Mucosa of descending colon (tissue), 3 donors: ENCODE measurements at regions not wholly inside any gene's neighbourhood (a gene's known extent, or its start where the extent isn't known, plus 50 kb on each side); places are given as distances from the start of the nearest gene placed in this dataset.
"Not testable (repeated sequence)": the region's sequence is repeated elsewhere in the genome, so short reads cannot be mapped to it uniquely, and the experiment has no call there.

Source experiments
- ATAC-seq: fragments of 200-7000 bp; cut with Tn5 transposase; one replicate; pipeline ENCODE4 v1.9.1; 2020; ENCODE audit warnings: mild to moderate bottlenecking, moderate library complexity
- DNase-seq, 3 donors: peaks; one replicate each; pipeline ENCODE4 v3.0.0-alpha.2; 2020
- H3K36me3 ChIP-seq: fragments of 200-600 bp; one replicate; pipeline ENCODE4 v1.8.0; 2021; ENCODE audit warnings: low read depth, mild to moderate bottlenecking
- H3K4me1 ChIP-seq: fragments of 200-600 bp; one replicate; pipeline ENCODE4 v1.8.0; 2021; ENCODE audit warnings: low read depth, mild to moderate bottlenecking
- H3K4me3 ChIP-seq: fragments of 200-600 bp; one replicate; pipeline ENCODE4 v1.8.0; 2021; ENCODE audit warnings: mild to moderate bottlenecking
- H3K9me3 ChIP-seq: fragments of 200-600 bp; one replicate; pipeline ENCODE4 v1.8.0; 2021; ENCODE audit warnings: mild to moderate bottlenecking
- intact Hi-C, 2 donors: fragments of 100-400 bp; cut with DNase I in 1 of 2; cut with micrococcal nuclease in 1 of 2; formaldehyde crosslinking; loops; one replicate each; pipeline versions ENCODE4 v1.11.0 to v1.11.1; 2022; cut with DNase I, micrococcal nuclease
- TF ChIP-seq, protein P1 (sequence below): fragments of 200-600 bp; IDR thresholded peaks from one replicate; pipeline ENCODE4 v1.8.0; 2022; ENCODE audit warnings: antibody characterized with exemption, mild to moderate bottlenecking
- donor health status: DM: no; HTN: no; CAD: no; lungs with moderate emphysema.
- donor health status: DM: no; HTN: no; CAD: no.
- donor health status: DM: no; HTN: yes; CAD: no.

DNA sequence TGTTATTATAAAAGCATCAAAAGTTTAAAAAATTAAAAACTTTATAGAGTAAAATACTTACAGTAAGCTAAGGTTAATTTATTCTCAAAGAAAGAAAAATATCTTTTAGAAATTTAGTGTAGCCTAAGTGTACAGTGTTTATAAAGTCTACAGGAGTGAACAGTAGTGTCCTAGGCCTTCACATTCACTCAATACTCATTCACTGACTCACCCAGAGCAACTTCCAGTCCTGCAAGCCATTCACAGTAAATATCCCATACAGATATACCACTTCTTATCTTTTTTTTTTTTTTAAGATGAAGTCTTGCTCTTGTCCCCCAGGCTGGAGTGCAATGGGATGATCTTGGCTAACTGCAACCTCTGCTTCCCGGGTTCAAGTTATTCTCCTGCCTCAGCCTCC is 73.1 kb upstream of the FST start:
- DNase-seq, result no peak
- no peak for ATAC-seq
- Histone ChIP-seq H3K4me1 (no peaks in the 10 kb centered on the region), H3K9me3 (no peaks in the 10 kb centered on the region), H3K4me3 (no peak overlapping the region), H3K36me3 (no peaks in the 10 kb centered on the region)
- TF ChIP-seq, protein P1, sequence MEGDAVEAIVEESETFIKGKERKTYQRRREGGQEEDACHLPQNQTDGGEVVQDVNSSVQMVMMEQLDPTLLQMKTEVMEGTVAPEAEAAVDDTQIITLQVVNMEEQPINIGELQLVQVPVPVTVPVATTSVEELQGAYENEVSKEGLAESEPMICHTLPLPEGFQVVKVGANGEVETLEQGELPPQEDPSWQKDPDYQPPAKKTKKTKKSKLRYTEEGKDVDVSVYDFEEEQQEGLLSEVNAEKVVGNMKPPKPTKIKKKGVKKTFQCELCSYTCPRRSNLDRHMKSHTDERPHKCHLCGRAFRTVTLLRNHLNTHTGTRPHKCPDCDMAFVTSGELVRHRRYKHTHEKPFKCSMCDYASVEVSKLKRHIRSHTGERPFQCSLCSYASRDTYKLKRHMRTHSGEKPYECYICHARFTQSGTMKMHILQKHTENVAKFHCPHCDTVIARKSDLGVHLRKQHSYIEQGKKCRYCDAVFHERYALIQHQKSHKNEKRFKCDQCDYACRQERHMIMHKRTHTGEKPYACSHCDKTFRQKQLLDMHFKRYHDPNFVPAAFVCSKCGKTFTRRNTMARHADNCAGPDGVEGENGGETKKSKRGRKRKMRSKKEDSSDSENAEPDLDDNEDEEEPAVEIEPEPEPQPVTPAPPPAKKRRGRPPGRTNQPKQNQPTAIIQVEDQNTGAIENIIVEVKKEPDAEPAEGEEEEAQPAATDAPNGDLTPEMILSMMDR, result no peak
- intact Hi-C loops, result no loop called here

DNA sequence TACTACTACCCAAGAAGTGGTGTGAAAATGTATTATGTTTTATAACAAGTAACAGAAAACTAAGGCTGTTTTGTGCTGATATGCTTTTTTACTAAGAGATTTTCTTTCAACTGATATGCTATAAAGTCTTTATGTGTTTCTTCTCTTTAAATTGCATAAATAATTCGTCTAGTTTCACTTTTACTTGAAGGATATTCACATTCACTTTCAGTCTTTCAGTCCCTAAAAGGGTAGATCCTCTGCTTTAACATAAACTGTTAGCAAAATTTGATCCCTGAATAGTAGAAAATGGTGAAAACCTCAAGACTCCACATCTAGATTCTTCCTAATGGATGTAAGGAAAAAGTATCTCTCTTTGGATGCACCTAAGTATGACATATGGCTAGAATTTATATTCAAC is 69.0 kb upstream of the FST start:
- Histone ChIP-seq H3K9me3 (no peaks in the 10 kb centered on the region), H3K4me3 (no peak overlapping the region), H3K36me3 (no peaks in the 10 kb centered on the region), H3K4me1 (no peaks in the 10 kb centered on the region)
- TF ChIP-seq, protein P1, result no peak
- intact Hi-C loops, result no loop called here
- DNase-seq, result no peak
- no peak for ATAC-seq

DNA sequence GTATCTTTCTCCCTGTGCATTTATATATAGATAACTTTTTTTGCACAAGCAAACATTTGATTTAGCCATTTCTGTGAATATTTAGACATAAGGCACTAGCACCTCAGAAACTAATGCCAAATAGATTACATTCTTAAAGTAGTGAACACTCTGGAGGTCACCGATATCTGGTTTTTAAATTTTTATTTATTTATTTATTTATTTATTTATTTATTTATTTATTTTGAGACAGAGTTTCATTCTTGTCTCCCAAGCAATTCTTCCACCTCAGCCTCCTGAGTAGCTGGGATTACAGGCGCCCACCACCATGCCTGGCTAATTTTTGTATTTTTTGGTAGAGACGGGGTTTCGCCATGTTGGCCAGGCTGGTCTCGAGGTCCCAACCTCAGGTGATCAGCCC is 67.9 kb upstream of the FST start:
- ATAC-seq, DNase-seq, H3K4me3 ChIP-seq, H3K4me1 ChIP-seq, H3K36me3 ChIP-seq, intact Hi-C loops, H3K9me3 ChIP-seq: not testable (repeated sequence)

DNA sequence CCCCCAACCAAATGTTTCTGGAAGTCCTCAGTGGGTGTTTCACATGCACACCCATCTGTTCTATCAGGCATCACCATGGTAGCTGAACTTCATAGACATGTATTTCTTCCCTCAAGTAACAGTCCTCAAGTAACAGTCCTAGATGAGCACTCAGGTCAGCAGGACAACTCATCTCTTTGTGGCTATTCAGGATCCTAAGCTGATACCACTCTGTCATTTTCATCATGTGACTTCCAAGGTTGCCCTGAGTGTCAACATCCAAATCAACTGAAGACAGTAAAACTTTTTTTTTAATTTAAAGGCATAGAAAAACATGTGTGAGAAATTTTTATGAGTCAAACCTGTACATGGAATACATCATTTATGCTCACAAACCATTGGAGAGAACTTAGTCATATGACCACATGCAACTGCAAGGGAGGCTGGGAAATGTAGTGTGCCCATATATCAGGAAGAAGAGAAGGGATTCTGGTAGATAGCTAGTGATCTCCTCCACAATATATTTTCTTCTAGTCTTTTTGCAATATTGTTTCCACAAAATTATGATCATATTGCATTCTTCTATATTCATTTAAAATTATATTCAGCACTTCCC is 64.2 kb upstream of the FST start:
- ATAC-seq, result no peak

DNA sequence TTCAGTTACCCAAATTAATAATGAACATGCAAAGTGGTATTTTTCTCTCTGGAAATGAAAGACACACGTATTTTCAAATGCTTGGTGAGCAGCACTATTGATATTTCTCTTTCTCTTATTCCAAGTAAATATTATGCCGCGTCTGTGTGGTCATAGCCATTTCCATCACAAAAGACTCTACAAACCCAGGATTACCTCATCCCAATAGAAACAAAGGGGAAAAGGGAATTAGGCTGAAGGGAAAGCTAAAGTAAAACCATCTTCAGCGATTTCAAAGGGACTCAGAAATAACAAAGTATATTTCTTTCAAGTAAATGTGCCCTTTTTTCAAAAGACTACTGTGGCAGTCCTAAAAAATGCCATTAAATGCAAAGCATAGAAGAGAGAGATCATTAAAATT is 62.0 kb upstream of the FST start:
- intact Hi-C loops, result no loop called here
- ATAC-seq, result no peak

More for the DNA sequence above, 64.2 kb upstream of the FST start:
- no peaks in the 10 kb centered on the region for H3K4me1 ChIP-seq
- no peaks in the 10 kb centered on the region for H3K9me3 ChIP-seq
- intact Hi-C loops, result no loop called here
- H3K4me3 ChIP-seq, result no peak overlapping the region
- TF ChIP-seq, protein P1, result no peak
- no peak for DNase-seq
- H3K36me3 ChIP-seq, result no peaks in the 10 kb centered on the region

DNA sequence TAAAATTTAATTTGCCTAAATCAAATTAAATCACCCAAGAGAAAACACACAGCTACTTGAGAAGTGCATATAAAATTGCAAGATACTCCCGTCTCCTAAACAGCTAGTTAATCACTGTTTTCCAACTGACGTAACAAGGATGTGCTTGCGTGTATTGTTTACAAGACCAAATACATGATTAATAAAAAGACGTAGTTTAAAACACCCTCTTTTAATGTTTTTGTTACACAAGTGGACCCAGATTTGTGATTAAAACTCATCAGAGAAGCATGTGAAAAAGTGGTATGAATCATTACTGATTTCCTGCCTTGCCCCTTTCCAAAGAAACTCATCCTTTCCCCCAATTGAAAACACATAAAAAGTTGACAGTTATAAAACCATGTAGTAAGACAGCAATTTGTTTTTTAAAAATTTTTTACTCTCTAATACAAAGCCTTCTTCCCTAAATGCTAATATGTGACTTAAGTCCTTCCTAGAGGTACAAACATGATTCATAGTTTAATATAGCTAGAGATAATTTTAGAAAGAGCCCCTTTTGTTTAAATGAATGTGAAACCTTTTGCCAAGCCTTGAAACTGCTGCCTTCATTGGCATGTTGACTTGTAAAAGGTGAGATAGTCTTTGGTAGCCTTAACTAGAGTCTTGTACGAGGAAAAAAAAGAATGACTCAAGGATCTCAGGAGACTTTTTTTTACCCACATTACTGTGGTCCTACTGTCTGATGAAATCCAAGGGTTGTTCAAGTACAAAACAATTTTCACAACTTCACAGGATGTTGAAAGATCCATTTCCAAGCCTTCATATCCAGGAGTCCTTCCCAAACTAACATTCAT is 61.4 kb upstream of the FST start:
- H3K9me3 ChIP-seq, result no peaks in the 10 kb centered on the region
- DNase-seq (peak in 1 of 3 donors; percentile 8), ATAC-seq (no peak)
- TF ChIP-seq, protein P1, result no peak
- no peaks in the 10 kb centered on the region for H3K36me3 ChIP-seq
- intact Hi-C loops, result no loop called here
- no peaks in the 10 kb centered on the region for H3K4me1 ChIP-seq
- H3K4me3 ChIP-seq, result no peak overlapping the region

More for the DNA sequence above, 62.0 kb upstream of the FST start:
- no peak overlapping the region for H3K4me3 ChIP-seq
- TF ChIP-seq, protein P1, result no peak
- DNase-seq, result no peak
- H3K4me1 ChIP-seq, result no peaks in the 10 kb centered on the region
- H3K9me3 ChIP-seq, result no peaks in the 10 kb centered on the region
- H3K36me3 ChIP-seq, result no peaks in the 10 kb centered on the region
